ENCODE measurements at regions not wholly inside any gene's neighbourhood (a gene's known extent, or its start where the extent isn't known, plus 50 kb on each side); places are given as distances from the start of the nearest gene placed in this dataset.

- TF ChIP-seq CTCF (IDR thresholded peaks at IDR 0.05) (no peak), POLR2A (IDR thresholded peaks at IDR 0.05; ENCODE audit: low read depth) (no peak), POLR2AphosphoS5 (IDR thresholded peaks at IDR 0.05) (no peak), EP300 (IDR thresholded peaks at IDR 0.05) (no peak)
Observed at GRCh38 chr5:88660264-88660946, 222.6 kb downstream of the MEF2C start.
